Ascending aorta (tissue), 2 donors: ENCODE measurements at regions not wholly inside any gene's neighbourhood (a gene's known extent, or its start where the extent isn't known, plus 50 kb on each side); places are given as distances from the start of the nearest gene placed in this dataset.

ENCODE experiments used
- DNase-seq, 2 donors: peaks; one replicate each; pipeline ENCODE4 v3.0.0-alpha.2; 2019; ENCODE audit warnings: low spot score in 2 of 2
- H3K27ac ChIP-seq, 2 donors: fragments of 200-600 bp; sonication (generic); one replicate each; pipeline ENCODE4 v1.5.1; 2016 to 2017; ENCODE audit warnings: mild to moderate bottlenecking in 1 of 2
- H3K27me3 ChIP-seq: fragments of 200-600 bp; sonication (generic); one replicate; pipeline ENCODE4 v1.5.1; 2017
- H3K36me3 ChIP-seq, 2 donors: fragments of 200-600 bp; sonication (generic); one replicate each; pipeline ENCODE4 v1.5.1; 2016
- H3K4me1 ChIP-seq, 2 donors: fragments of 200-600 bp; sonication (generic); one replicate each; pipeline ENCODE4 v1.5.1; 2016 to 2017; ENCODE audit warnings: mild to moderate bottlenecking in 1 of 2
- H3K4me3 ChIP-seq, 2 donors: fragments of 200-600 bp; sonication (generic); one replicate each; pipeline ENCODE4 v1.5.1; 2016 to 2017; ENCODE audit warnings: mild to moderate bottlenecking in 1 of 2
- H3K9me3 ChIP-seq, 2 donors: fragments of 200-600 bp; sonication (generic); one replicate each; pipeline ENCODE4 v1.5.1; 2016
- intact Hi-C: fragments of 100-400 bp; cut with DNase I; formaldehyde crosslinking; loops from one replicate; pipeline ENCODE4 v1.15.1; 2023
- TF ChIP-seq, protein P1 (sequence below), 3 experiments: fragments of 200-600 bp in 2 of 3; fragments of 450-650 bp in 1 of 3; sonication (generic) in 2 of 3; IDR thresholded peaks; one replicate each; pipeline ENCODE4 v1.5.1; 2016 to 2019; ENCODE audit warnings: antibody characterized with exemption in 3 of 3, mild to moderate bottlenecking in 1 of 3, moderate library complexity in 1 of 3

DNA sequence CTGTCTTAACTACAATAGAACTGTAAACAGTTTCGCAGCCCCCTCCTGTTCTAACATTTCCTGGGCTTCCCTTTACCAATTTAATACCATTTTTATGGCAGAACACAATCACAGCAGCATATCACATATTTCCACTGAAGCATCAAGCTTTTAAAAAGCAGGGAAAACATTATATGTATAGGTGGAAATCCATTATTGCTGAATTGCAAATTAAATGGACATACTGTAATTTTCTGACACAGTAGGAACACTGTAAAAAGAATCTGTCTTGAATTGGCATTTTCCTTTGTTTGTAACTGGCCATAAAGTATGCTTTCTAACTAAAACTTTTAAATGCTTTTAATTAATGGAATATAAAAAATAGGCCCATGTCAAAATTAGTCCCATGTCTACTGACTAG, 1385.8 kb downstream of the SI start:
- Histone ChIP-seq H3K9me3 (peaks cover 0 to 7% of the 10 kb centered on the region in 2 donors), H3K4me3 (no peak overlapping the region), H3K4me1 (no peaks in the 10 kb centered on the region), H3K36me3 (no peaks in the 10 kb centered on the region), H3K27ac (no peak overlapping the region), H3K27me3 (no peaks in the 10 kb centered on the region)
- intact Hi-C loops = no loop called here
- DNase-seq = no peak
- TF ChIP-seq, protein P1, sequence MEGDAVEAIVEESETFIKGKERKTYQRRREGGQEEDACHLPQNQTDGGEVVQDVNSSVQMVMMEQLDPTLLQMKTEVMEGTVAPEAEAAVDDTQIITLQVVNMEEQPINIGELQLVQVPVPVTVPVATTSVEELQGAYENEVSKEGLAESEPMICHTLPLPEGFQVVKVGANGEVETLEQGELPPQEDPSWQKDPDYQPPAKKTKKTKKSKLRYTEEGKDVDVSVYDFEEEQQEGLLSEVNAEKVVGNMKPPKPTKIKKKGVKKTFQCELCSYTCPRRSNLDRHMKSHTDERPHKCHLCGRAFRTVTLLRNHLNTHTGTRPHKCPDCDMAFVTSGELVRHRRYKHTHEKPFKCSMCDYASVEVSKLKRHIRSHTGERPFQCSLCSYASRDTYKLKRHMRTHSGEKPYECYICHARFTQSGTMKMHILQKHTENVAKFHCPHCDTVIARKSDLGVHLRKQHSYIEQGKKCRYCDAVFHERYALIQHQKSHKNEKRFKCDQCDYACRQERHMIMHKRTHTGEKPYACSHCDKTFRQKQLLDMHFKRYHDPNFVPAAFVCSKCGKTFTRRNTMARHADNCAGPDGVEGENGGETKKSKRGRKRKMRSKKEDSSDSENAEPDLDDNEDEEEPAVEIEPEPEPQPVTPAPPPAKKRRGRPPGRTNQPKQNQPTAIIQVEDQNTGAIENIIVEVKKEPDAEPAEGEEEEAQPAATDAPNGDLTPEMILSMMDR (IDR thresholded peaks at IDR 0.05) = no peak

DNA sequence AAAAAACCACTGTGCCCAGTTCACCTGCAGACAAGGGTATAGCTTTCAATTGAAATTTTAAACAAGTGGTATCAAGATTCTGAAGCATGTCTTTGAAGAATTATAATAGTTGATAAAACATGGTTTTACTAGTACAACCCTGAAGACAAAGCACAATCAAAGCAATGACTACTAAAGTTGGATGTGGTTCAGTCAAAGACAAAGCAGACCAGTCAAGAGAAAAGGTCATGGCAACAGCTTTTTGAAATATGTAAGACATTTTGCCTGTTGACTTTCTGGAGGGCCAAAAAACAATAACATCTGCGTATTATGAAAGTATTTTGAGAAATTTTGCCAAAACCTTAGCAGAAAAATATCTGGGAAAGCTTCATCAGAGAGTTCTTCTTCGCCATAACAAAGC, 1393.6 kb downstream of the SI start:
- H3K9me3 ChIP-seq = peaks cover 0 to 5% of the 10 kb centered on the region in 2 donors
- H3K4me3 ChIP-seq = no peak overlapping the region
- H3K27me3 ChIP-seq = no peaks in the 10 kb centered on the region
- intact Hi-C loops = no loop called here
- no peaks in the 10 kb centered on the region for H3K36me3 ChIP-seq
- DNase-seq = no peak
- no peak overlapping the region for H3K27ac ChIP-seq
- H3K4me1 ChIP-seq = no peaks in the 10 kb centered on the region
- TF ChIP-seq, protein P1 (IDR thresholded peaks at IDR 0.05) = no peak

DNA sequence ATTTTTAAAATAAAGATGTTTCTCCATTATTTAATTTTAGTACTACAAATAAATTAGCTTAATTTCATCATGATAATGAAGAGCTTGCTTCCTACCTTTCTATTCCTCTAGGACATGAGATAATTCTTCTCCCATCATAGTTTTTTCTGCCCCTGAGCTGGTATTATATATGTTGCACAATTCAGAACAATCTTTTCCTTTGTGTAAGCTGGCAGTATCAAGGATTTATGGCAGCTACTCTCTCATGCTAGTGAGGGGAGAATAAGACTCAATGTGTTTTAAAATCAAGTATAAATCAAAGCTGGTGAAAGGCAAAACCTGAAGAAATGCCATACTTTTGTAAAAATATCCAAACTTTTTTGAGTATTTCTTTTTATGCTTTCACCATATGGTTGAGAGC, 1405.3 kb downstream of the SI start:
- Histone ChIP-seq H3K9me3 (no peaks in the 10 kb centered on the region), H3K27ac (no peak overlapping the region), H3K4me3 (no peak overlapping the region), H3K4me1 (no peaks in the 10 kb centered on the region), H3K36me3 (no peaks in the 10 kb centered on the region), H3K27me3 (no peaks in the 10 kb centered on the region)
- TF ChIP-seq, protein P1 (IDR thresholded peaks at IDR 0.05) = no peak
- DNase-seq = no peak
- intact Hi-C loops = no loop called here

DNA sequence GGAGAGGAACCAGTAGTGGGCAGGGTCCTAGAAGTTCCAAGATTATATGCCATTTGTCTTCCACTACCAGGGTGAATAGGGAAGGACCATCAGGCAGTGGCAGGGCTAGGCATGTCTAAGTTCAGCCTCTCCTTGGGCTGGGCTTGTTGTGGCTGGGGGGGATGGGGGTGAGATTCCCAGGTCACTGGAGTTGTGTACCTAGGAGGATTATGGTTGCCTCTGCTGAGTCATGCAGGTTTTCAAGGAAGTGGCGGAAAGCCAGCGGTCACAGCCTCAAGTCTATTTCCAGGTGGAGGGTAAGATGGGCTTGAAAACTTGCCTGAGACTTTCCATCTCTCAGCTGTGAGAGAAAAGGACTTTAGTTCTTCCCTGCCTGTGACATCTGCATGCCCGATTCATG, 1407.1 kb downstream of the SI start:
- intact Hi-C loops = no loop called here
- Histone ChIP-seq H3K4me3 (no peak overlapping the region), H3K36me3 (no peaks in the 10 kb centered on the region), H3K9me3 (no peaks in the 10 kb centered on the region), H3K27ac (no peak overlapping the region), H3K27me3 (no peaks in the 10 kb centered on the region), H3K4me1 (no peaks in the 10 kb centered on the region)
- TF ChIP-seq, protein P1 (IDR thresholded peaks at IDR 0.05) = no peak
- no peak for DNase-seq

DNA sequence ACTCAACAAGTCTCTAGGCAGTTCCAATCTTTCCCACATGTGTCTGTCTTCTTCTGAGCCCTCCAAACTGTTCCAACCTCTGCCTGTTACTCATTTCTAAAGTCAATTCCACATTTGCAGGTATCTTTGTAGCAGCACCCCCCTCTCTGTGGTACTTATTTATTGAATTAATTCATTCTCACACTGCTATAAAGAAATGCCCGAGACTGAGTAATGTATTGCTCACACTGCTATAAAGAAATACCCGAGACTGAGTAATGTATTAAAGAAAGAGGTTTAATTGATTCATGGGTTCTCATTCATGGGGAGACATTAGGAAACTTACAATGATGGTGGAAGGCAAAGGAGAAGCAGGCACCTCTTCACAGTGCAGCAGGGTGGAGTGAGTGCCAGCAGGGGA, 1413.8 kb downstream of the SI start:
- H3K4me1 ChIP-seq = no peaks in the 10 kb centered on the region
- no peak overlapping the region for H3K4me3 ChIP-seq
- H3K27me3 ChIP-seq = no peaks in the 10 kb centered on the region
- no peak overlapping the region for H3K27ac ChIP-seq
- no peak for DNase-seq
- TF ChIP-seq, protein P1 (IDR thresholded peaks at IDR 0.05) = no peak
- H3K36me3 ChIP-seq = no peaks in the 10 kb centered on the region
- intact Hi-C loops = no loop called here
- H3K9me3 ChIP-seq = no peaks in the 10 kb centered on the region

DNA sequence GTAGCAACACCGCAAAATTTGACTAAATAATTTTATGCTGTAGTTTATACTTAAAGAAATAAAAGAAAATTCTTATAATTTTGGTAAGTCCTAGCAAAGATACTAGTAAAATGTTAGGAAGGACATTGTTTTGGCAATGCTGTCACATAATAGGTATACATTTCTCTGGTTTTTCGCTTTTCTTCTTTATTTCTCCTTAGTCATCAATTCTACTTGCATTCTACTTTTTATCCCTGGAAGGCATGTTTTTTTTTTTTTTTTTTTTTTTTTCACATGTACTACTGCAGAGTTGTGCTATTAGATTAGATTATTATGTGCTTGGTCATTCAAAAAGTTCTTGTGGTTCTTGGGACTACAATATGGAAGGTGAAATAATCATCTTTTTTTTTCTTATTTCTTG, 1421.2 kb downstream of the SI start:
- DNase-seq = no peak
- Histone ChIP-seq H3K4me3 (no peak overlapping the region), H3K36me3 (no peaks in the 10 kb centered on the region), H3K27ac (no peak overlapping the region), H3K27me3 (no peaks in the 10 kb centered on the region), H3K4me1 (no peaks in the 10 kb centered on the region), H3K9me3 (no peaks in the 10 kb centered on the region)
- intact Hi-C loops = no loop called here
- TF ChIP-seq, protein P1 (IDR thresholded peaks at IDR 0.05) = no peak
